H1 (cell line): ENCODE measurements at regions not wholly inside any gene's neighbourhood (a gene's known extent, or its start where the extent isn't known, plus 50 kb on each side); places are given as distances from the start of the nearest gene placed in this dataset.

Experiments
- ASH2L ChIP-seq: fragments of 200-600, 300-600 bp; sonication (generic); IDR thresholded peaks from one replicate; pipeline ENCODE4 v1.7.1; 2017; ENCODE audit warnings: low read length
- CTCF ChIP-seq, 3 experiments: IDR thresholded peaks; 1 replicate in 2 of 3; 2 replicates in 1 of 3; pipeline versions ENCODE4 v1.5.1 to v1.6.1; 2011; ENCODE audit warnings: low read length in 3 of 3, mild to moderate bottlenecking in 3 of 3, inconsistent platforms in 2 of 3, low read depth in 1 of 3, moderate library complexity in 1 of 3; ENCODE audit not compliant: insufficient read depth in 1 of 3; ENCODE audit errors: control extremely low read depth in 1 of 3
- EZH2 ChIP-seq: fragments of 200-600 bp; sonication (generic); IDR thresholded peaks from 2 replicates; pipeline ENCODE4 v1.7.1; 2012; ENCODE audit warnings: low read depth, mild to moderate bottlenecking, moderate library complexity, low read length, inconsistent platforms; ENCODE audit not compliant: severe bottlenecking
- GTF2F1 ChIP-seq: IDR thresholded peaks from 2 replicates; pipeline ENCODE4 v1.6.1; 2012; ENCODE audit warnings: low read depth, low read length, improper control_type of control experiment, borderline replicate concordance
- RXRA ChIP-seq: IDR thresholded peaks from 2 replicates; pipeline ENCODE4 v1.6.1; 2011; ENCODE audit warnings: low read depth, mild to moderate bottlenecking, low read length, moderate library complexity; ENCODE audit not compliant: insufficient read depth
- USF2 ChIP-seq: IDR thresholded peaks from 2 replicates; pipeline ENCODE4 v1.6.1; 2011; ENCODE audit warnings: low read length, improper control_type of control experiment
- YY1 ChIP-seq: IDR thresholded peaks from 2 replicates; pipeline ENCODE4 v1.6.1; 2011; ENCODE audit warnings: low read depth, mild to moderate bottlenecking, low read length

GRCh38 chr2:146762786-146763185 lies 1082.0 kb upstream of the ACVR2A start:
- TF ChIP-seq YY1 (no peak), CTCF (IDR thresholded peaks at IDR 0.05; ENCODE audit: control extremely low read depth in 1 of 3, insufficient read depth in 1 of 3, low read depth in 1 of 3, low read length in 3 of 3) (no peak), USF2 (no peak), EZH2 (no peak), ASH2L (no peak), RXRA (no peak), GTF2F1 (no peak)
